Sciatic nerve (tissue), 2 donors: ENCODE measurements at regions not wholly inside any gene's neighbourhood (a gene's known extent, or its start where the extent isn't known, plus 50 kb on each side); places are given as distances from the start of the nearest gene placed in this dataset.

Experiments
- ATAC-seq: fragments of 200-7000 bp; cut with Tn5 transposase; one replicate; pipeline ENCODE4 v1.9.1; 2020; ENCODE audit warnings: mild to moderate bottlenecking, moderate library complexity
- DNase-seq: peaks from one replicate; pipeline ENCODE4 v3.0.0-alpha.2; 2020; ENCODE audit warnings: low spot score
- intact Hi-C: fragments of 100-400 bp; cut with DNase I; formaldehyde crosslinking; loops from one replicate; pipeline ENCODE4 v1.14.2; 2022
- donor health status: DM: no; HTN: no; CAD: no.
- donor health status: DM: no; HTN: no; CAD: no.

GRCh38 chr13:73983109-73983508 is 151.1 kb downstream of the KLF12 start:
- DNase-seq (no peak), ATAC-seq (no peak)
- intact Hi-C loops = no loop called here

DNA sequence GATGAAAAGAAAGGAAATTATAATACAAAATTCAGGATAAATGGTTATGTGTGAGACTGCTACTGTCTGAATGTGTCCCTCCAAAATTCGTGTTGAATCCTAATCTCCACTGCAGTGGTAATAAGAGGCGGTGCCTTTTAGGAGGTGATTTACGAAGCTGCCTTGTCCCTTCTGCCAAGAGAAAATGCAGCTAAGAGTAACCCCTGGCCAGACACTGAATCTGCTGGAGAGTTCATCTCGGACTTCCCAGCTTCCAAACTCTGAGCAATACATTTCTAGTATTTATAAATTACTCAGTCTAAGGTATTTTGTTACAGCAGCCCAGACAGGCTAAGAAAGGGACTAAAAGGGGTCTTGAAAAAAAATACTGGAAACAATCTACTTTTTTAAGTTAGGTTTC is 152.6 kb downstream of the KLF12 start:
- ATAC-seq = no peak
- intact Hi-C loops = no loop called here
- DNase-seq = no peak

DNA sequence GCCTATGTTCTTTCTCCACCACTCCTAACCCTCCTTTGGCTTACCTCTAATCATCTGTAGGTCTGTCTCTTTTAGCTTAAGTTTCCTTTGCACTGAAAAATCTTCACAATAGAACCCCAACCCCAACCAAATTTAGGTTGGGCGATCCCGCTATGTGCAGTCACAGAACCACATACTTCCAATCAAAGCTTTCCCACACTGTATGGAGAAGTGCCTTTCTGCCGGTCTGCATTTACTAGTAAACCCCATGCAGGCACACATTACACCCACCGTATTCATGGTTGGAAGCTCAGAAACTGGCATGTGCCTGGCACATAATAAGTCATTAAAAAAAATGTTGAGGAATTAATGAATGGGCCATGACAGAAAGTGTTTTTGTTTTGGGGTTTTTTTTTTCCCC is 158.4 kb downstream of the KLF12 start:
- intact Hi-C loops = no loop called here
- no peak for DNase-seq
- no peak for ATAC-seq

DNA sequence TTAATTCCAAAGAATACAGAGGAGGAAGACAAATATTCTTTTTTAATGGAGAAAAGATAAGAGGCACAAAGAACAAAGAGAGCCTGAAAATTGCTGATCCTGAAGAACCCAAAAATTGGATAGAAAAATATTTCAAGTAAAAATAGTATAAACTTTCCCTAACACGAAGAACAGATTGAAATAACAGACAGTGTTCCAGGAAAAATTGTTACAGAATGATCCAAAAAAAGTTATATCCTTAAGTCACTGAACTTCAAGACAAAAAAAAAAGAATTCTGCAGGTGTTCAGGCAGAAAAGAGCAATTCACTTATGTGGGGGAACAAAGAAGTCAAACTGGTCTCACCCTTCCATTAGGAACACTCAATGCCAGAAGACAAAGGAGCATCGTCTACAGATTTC is 160.2 kb downstream of the KLF12 start:
- ATAC-seq (no peak), DNase-seq (no peak)
- intact Hi-C loops = no loop called here

DNA sequence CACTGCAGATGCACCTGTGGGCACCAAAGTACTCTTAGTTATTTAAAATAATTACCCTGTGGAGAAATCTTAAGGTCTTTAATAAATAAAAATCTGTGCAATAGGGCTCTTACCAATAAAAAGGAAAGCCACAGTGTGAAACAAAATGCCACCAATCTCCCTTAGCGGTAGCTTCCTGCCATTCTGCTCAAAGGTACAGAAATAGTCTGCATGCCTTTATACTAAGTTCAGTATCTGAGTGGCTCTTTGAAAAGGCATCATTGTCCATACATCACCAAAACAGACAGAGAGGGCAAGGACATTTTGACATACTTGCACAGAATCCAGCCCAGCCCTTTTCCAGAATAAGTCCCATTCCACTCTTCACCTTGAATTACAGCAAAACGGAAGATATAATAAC is 161.0 kb downstream of the KLF12 start:
- DNase-seq (no peak), ATAC-seq (no peak)
- intact Hi-C loops = no loop called here

- ATAC-seq = no peak
- intact Hi-C loops = no loop called here
These were observed 161.7 kb downstream of the KLF12 start for GRCh38 chr13:73972545-73972944.

GRCh38 chr13:73971481-73971880 is 162.7 kb downstream of the KLF12 start:
- DNase-seq = no peak
- intact Hi-C loops = no loop called here
- ATAC-seq = no peak

More at GRCh38 chr13:73972545-73972944, 161.7 kb downstream of the KLF12 start:
- DNase-seq = no peak

- intact Hi-C loops = no loop called here
- ATAC-seq = peak; percentile 16
- DNase-seq = no peak
These were observed 163.7 kb downstream of the KLF12 start for GRCh38 chr13:73970421-73971055.

DNA sequence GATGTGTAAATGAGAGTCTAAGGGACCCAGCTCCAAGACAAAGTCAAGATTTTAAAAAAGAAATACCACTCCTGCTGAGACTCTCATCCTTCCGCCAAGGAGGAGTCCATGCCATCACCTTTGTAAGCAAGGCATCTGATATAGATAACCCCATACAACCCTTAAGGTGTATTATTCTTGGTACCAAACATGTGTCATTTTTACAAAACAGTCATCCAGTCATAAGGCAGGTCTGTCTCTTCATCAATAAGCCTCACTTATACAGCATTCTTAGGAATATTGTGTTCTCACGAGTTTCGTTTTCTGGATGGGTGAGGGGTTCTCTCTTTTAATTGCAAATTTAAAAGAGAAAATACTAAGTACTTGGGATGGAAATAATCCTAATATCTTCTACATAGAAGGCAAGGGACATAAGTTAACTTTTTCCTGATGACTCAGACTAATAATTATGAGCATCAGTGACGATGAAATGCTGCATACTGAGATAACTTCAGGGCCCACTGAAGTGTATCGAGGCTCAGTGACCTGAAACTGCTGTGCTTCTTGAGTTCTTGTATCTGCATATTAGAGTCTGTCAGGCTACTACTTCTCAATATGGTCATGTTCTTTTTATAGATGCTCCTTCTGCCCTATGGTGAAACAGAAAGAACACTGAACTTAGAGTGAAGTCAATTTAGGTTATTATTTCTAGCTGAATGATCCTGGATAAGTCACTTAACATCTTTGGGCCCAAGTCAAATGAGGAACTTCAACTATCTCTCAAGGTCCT is 166.6 kb downstream of the KLF12 start:
- no peak for DNase-seq
- intact Hi-C loops = no loop called here
- ATAC-seq = no peak

- intact Hi-C loops = no loop called here
- no peak for DNase-seq
- ATAC-seq = peak; percentile 81
These were observed 167.9 kb downstream of the KLF12 start for GRCh38 chr13:73966331-73966730.

DNA sequence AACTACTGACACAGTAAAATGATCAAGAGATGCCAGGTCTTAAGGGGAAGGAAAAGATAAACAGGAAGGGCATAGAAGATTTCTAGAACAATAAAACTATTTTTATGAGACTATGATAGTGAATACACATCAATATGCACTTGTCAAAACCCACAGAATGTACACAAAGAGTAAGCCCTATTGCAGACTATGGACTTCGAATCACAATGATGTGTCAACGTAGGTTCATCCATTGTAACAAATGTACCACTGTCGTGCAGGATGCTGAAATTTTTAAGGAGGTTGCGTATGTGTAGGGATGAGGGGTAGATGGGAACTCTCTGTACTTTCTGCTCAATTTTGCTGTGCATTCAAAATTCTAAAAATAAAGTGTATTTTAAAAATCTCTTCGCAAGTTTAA is 171.9 kb downstream of the KLF12 start:
- DNase-seq (no peak), ATAC-seq (no peak)
- intact Hi-C loops = no loop called here

DNA sequence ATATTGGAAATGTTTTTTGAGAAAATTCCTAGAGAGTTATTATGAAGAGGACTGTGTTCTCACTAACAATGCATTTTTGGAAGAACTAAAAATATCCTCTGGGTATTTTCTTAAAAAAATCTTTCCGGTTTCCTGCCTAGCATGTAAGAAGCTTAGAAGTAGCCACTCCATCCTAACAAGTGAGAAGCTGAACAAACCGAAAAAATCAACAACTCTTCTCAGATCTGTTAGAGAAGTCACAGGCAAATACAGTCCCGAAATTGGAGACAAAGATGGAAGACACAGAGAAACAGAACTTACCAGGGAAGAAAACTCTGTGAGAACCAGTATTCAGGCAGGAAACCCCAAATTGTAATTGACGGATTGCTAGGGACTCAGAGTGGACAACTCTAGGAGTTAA is 173.0 kb downstream of the KLF12 start:
- DNase-seq = no peak
- intact Hi-C loops = no loop called here
- no peak for ATAC-seq

GRCh38 chr13:73960474-73960873 is 173.7 kb downstream of the KLF12 start:
- no peak for ATAC-seq
- intact Hi-C loops = no loop called here
- no peak for DNase-seq

GRCh38 chr13:73958657-73959397 is 175.4 kb downstream of the KLF12 start:
- DNase-seq (no peak), ATAC-seq (no peak)
- intact Hi-C loops = no loop called here

- ATAC-seq = no peak
- intact Hi-C loops = no loop called here
- DNase-seq = no peak
These were observed 176.3 kb downstream of the KLF12 start for GRCh38 chr13:73957889-73958288.

- intact Hi-C loops = no loop called here
- DNase-seq (no peak), ATAC-seq (no peak)
These were observed 177.3 kb downstream of the KLF12 start for GRCh38 chr13:73956795-73957408.

DNA sequence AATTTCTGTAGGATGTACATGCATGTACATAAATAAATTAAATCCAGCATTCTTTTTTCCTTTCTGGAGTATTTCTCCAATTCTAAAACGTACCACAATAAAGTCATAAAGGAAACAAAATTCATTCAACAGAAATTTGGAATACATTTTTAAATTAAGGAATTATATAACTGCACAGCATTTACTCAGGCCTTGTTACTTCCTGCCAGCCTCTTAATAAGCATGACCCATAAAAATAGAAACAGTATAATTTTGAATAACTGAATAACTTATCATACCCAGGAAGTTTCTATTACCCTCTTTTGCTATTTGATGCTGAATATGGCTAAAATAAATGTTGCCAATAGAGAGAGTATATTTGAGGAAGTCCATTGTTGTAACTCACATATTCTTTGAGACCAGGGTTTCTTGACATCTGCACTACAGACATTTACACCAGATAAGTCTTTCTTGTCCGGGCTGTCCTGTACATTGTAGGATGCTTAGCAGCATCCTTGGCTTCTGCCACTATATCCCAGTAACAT is 178.2 kb downstream of the KLF12 start:
- DNase-seq (no peak), ATAC-seq (no peak)
- intact Hi-C loops = no loop called here

DNA sequence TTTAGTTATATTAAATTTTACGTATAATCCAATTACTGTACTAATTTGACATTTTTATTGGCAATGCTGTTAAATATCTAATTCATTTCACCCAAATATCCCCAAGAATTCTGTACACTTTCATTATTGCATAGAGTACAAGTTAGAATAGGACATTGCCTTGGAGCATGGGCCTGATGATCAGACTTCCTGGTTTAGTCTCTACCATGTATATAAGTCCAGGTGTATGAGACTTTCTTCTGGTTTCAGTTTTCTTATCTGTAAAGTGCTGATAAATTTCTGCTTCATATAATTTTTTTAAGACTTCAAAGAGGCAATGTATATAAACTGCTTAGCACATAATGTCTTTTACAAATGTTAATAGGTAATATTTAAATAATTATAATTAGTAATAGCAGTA is 179.4 kb downstream of the KLF12 start:
- ATAC-seq (no peak), DNase-seq (no peak)
- intact Hi-C loops = no loop called here

DNA sequence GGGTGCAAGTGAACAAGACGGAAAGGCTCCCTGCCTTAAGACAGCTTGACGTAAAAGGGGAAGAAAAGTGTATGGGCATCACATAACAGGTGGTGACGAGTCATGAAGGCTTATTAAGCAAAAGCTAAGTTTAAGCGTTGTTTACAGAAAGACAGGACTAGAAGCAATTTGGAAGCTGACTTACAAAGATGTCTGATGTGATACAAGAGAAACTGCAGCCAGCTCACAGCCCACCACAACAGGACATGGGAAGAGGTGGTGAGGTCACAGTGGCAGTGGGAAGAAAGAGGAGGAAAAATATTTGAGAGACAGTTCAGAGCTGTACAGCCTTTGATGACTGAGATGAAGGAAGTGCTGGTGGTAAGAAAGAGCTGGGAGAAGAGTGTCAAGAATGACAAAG is 181.6 kb downstream of the KLF12 start:
- DNase-seq (no peak), ATAC-seq (no peak)
- intact Hi-C loops = no loop called here
